ENCODE measurements at regions not wholly inside any gene's neighbourhood (a gene's known extent, or its start where the extent isn't known, plus 50 kb on each side); places are given as distances from the start of the nearest gene placed in this dataset.

DNA sequence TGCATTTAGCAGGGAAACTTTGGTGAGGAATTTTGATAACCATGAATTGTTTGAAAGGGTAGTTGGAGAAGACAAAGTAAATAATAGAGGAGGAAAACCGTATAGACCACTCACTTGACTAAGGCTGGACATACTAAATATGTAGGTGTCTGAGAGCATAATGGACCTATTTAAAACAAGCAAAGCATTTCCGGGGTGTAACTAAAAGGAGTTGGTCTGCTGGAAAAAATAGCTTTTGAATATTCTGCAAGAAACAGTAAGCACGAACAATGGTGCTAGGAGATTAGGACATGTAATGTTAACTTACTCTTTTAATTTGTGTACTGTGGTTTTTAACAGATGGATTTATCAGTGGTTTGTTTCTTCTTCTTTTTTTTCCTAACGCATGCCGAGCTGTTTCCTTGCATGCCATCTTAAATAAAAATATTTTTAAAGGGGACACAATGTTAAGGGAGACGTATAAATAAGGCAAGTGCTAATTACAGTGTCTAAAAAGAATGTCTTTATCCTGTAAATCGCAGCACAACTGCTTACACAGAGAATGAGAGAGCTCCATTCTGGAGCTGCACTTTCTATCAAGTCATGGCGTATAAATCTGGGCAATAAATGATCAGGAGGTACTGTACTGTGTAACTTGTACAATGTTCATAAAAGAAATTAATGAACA lies 492.1 kb downstream of the LMO4 start:
- DNase-seq (ENCODE audit: low spot score): no peak

DNA sequence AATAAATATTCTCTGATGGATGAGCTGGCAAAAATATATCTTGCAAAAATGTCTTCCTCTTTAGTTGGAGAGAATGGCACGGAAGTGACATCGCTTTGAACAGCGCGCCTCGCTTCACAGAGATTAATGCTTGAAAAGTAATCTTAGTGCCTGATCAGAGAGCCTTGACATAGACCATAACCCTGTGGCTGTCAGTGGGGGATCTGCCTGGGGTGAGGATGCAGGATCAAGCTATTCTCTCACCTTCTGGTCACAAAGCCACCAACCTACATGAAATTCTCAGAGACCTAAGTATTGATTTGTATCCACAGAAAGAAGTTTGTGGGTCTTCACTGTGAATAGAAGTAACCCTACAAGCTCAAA lies 492.6 kb downstream of the LMO4 start:
- no peak for DNase-seq (ENCODE audit: low spot score)

DNA sequence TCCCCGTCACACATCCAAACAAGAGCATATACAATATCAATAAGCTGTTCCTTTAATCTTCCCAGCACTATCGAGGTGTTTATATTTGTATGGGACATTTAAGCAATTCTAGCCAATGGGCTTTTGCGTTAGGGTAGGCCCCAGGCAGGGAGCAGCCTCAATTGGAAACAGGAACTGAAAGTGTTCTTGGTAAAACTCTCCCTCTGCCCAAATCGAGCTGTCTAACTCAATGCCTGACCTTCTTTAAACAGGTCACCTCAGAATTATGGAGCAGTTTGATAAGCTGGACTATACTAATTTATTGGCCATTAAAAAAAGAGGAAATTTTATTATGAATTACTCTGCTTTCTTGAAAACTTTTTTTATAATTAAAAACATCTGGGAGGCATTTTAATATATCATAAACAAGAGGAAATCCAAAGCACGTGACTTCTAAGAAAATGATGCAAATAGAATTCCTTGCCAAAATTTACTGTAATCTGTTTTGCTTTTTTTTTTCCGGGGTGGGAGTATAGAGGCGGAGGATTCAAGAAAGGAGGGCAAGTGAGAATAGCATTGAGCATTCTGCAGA lies 498.1 kb downstream of the LMO4 start:
- no peak for DNase-seq (ENCODE audit: low spot score)

DNA sequence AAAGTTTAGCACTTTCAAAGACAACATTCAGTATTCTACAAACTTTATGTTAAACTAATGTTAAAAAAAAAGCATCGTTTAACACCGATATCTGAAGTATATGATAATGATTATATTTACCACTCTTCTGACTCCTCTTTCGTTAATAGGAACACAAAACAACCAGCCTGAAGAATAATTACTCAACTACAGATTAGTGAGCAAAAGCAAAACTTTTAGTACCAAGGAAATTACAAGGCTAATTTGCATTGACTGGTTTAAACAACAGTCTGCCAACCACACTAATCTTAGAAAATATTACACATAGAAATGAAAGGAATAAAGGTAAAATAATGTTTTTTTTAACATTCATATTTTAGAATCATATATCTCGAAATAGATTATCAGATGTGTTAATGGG lies 500.7 kb downstream of the LMO4 start:
- no peak for DNase-seq (ENCODE audit: low spot score)

DNA sequence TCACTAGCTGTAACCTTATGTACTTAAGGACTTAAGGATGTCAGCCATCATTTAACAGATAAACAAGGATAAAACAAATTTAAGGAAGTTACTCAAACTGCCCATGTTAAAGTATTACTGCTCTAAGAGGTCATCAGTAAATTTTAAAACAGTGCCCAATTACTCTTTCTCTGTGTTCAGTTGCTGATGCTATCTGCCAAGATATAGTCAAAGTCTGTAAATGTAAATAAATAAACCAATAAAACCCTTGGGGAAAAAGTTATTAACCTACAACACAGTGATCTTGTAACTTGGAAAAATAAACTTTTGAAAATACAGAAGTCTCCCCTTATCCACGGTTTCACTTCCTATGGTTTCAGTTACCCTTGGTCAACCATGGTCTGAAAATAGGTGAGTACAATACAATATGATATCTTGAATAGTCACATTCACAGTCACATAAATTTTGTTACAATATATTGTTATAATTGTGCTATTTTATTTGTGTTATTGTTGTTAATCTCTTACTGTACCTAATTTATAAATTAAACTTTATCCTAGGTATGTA lies 501.8 kb downstream of the LMO4 start:
- no peak for DNase-seq (ENCODE audit: low spot score)

DNA sequence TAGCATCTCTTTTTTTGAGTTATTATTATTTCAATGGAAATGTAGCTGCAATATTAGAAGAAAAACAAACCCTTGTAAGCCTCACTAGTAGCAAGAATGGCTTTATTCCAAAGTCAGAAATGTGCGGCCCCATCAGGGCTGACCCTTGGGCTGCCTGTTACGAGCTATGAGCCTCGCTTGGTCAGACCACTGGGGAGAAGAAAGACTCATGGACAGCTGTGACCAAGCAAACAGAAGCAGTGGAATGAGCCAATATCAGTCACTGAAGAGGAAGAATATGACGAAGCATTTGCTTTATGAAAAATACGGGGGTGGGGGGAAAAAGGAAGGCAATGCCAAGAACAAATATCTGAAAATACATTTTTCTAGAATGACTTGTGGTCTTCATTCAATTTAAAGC lies 504.5 kb downstream of the LMO4 start:
- DNase-seq (ENCODE audit: low spot score): no peak

DNA sequence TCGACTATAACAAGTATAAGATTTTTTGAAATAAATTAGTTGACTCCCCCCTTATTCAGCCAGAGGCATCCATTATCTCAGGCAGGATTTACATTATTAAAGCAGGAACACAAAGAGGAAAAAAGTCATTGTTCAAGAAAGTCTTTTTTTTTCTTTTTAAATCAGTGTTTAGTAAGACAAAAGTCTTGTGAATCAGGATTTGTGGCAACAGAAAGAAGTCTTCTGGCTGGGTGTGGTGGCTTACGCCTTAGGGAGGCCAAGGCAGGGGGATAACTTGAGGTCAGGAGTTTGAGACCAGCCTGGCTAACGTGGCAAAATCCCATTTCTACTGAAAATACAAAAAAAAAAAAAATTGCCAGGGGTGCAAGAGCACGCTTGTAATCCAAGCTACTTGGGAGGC lies 505.5 kb downstream of the LMO4 start:
- DNase-seq (ENCODE audit: low spot score): no peak

DNA sequence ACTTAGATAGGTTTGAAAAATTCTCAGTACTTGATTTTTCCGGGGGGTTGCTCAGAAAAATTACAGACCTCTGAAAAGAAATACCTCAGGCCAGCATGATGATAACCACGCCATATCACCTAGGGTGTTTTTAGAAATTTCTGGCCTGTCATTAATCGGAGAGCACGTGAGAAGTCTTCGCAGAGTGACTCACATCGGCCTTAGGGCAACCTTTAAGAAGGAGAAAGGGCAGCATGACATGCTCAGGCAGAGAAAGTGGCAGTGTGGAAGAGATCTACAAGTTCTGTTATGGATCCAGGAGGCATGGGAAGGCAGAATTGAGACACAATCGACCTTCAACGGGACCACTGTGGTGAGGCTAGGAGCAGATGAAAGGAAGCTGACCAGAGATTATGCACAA lies 506.3 kb downstream of the LMO4 start:
- DNase-seq (ENCODE audit: low spot score): no peak

DNA sequence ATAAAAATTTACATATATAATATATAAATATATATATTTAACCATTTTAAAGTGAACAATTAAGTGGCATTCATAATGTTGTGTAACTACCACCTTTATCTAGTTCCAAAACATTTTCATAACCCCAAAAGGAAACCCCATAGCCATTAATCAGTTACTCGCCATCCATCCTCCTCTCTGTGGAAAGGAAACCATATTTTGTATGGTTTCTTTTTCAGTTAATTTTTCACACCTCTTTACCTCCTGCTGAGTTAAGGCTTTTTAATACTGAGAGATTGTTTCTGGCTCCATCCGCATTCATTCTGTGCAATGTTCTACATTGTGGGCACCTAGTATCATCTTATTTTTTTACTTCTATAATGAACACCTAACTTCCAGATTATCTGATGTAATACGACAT lies 512.1 kb downstream of the LMO4 start:
- DNase-seq (ENCODE audit: low spot score): no peak

DNA sequence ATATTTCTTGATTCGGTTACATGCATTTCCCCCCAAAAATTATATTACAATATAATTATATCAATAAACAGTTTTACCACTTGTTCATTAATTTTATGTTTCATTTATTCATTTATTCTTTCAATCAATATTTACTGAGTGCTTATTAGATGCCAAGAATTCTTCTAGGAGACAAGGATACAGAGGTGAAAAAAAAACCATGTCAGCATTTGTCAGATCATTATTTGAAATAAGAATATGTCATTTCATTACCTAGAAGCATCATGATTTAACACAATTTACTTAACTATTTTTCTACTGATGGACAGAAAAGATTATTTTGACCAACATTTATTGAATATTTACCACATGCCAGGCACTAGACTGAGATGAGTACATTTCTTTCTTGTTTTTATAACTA lies 512.7 kb downstream of the LMO4 start:
- DNase-seq (ENCODE audit: low spot score): no peak

DNA sequence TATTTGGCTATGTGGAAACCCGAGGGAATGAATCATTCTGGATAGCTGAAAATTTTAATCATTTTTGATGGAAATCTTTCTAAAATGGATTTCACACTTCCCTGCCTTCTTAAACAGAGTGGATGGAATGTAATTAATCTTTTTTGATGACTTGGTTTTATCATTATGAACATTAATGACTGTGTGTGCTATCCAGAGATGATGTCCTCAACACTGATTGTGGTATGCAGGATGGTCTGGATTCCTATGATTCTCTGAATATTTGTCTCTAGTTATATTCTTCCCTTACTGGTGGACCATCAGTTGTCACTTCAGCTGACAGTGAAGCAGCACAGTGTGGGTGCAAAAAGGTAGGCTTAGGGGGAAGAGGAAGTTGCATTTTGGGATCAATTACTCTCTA lies 513.5 kb downstream of the LMO4 start:
- no peak for DNase-seq (ENCODE audit: low spot score)

DNA sequence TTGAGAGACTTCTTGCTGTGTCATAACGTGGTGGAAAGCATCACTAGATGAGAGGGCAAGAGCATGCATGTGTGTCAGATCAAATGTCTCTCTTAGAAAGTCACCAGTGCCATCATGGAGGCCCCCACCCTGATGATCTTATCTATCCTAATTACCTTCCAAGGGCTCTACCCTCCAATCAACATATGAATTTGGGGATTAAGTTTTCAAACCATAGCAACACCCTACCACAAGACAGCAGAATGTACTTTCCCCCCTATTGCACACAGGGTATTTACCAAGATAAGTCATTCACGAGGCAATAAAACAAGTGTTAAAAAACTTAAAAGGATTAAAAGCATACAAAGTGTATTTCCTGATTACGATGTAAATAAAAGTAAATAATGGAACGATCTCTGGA lies 515.6 kb downstream of the LMO4 start:
- DNase-seq (ENCODE audit: low spot score): peak; percentile 45

DNA sequence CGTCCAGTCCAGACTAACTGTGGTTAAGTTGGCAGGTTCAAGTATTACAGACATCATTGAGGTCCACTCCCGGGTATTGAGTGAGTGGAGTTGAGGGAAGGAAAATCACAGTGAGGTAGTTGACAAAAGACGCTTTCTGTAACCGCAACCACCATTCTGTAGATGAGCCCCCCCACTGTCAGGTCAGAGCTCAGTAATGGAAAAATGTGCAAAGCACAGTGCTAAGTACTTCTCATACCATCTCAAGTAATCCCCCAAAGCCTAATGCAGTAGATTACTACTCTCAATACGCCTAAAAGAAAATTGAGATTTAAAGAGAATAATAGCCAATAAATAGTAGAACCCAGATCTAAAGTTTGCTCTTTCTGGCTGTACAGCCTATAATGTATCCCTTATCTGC lies 522.8 kb downstream of the LMO4 start:
- DNase-seq (ENCODE audit: low spot score): no peak

DNA sequence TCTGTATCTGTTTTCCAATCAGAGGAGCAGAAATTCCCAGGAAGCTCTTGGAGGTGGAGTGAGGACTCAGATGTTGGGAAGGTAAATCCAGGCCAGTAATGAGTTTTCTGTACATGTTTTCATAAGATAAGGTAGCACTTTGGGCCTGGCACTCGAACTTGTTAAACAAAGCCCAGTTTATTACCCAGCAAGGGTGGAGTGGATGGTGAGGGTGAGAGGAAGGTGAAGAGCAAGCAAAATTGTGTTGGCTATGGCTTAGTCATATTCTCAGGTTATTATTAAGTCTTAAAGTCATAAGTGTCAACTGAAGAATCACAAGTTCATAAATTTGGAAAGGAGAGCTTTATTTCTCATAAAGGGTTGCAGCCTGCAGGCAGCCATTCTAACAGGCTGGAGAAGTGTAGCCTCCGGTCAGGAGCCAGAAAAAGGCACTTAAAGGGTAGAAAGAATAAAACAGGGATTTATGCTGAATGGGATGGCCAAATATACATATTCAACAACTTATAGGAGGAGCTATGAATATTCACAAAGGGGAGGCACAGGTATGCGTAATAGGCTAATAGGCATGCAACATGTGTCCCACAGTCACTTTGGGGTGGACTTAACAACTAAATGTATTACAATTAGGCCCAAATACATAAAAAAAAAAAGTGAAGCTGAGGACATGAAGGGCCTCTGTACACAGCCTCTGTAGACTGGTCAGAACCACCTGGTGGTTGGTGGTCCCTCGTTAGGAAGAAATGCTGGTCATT lies 523.9 kb downstream of the LMO4 start:
- DNase-seq (ENCODE audit: low spot score): no peak

DNA sequence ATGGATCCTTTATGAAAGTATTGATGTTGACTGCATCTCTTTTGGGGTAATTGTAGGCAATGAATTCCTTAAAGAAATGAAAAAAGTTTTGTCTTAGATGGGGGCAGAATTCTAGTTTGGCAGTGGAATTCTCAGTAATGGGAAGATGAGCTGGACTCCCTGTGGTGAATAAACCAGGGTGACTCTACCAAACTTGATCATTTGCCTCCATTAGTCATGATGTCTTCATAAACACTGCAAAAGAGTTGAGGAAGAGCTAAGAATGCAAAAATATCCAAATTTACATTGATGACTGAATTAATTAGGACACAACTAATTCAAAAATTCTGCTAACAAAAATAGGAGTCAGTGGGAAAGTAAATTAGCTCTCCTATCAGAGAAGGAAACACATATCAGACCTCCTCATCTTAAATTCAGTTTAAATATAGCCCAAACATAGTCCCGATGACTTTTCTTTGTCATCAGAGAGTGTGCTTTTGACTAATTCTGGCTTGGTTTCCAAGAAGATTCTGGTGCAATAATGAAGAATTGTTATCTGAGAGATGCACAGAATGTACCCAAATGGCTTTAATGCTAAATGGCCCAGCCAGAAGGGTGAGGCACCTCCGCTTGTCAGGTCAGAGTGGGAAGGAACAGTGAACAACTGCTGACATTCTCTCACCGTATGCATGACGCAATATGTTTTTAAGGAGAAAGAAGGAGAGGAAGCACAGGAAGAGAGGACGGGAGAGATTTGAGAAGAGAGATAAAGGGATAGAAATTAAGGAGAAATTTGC lies 525.1 kb downstream of the LMO4 start:
- no peak for DNase-seq (ENCODE audit: low spot score)

DNA sequence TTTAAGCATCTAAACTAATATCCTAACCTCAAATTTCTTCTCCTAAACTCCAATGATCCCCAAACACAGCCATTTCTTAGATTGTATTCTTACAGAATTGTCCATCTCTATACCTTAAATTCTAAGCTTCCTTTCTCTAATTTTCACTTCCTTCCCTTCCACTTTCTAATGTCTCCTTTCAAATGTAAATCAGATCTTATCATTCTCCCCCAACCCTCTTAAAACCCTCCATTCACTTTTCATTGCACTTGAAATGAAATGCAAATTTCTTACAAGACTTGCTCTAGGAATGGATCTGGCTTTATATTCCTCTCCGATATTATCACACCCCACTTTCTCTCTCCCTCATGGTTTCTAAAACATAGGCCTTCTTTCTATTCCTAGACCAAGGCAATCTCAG lies 534.6 kb downstream of the LMO4 start:
- no peak for DNase-seq (ENCODE audit: low spot score)

DNA sequence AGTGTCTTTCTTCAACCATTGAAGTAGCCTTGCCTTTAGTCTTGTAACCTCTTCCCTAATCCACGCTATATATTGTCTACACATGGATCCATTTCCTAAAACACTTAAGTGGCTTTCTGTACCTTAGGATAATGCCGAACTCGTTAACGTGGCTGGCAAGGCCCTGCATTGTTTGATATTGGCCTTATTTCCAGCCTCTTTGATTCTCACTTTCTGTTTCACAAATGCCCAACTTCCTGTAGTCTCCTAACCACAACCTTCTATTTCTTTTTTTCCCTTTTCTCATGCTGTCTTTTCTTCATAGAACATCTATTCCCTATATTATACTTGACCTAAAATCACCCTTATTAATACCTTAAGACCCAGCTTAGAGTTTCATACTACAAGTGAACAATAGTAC lies 536.0 kb downstream of the LMO4 start:
- DNase-seq (ENCODE audit: low spot score): no peak

DNA sequence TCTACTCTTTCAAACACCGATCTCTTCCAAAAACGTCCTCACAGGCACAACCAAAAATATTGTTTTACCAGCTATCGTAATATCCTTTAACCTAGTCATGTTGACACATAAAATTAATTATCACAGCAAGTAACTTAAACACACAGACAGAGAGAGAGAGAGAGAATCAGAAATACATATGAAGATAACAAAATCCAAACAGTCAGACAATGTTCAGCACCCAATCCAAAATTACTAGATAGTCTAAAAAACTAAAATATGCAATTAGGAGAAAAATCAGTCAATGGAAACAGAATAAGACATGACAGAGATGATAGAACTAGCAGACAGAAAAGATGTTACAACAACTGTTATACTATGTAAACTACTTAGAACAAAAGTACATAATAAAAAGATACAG lies 537.7 kb downstream of the LMO4 start:
- DNase-seq (ENCODE audit: low spot score): no peak

DNA sequence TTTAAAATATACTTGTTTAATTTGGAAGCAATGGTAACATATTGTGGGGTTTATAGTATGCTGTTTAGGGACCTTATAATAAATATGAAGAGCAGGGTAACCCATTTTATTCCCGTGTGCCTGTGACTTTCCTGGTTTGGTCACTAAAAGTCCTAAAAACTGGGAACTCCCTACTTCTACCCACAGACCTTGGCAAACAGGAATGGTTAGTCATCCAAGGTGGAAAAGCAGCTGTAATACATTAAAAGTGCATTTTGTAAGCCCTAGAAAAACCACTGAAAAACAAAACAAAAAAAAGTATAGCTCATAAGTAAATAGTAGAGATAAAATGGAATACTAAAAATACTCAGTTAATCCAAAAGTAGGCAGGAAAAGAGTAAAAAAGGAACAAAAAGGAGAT lies 538.9 kb downstream of the LMO4 start:
- DNase-seq (ENCODE audit: low spot score): no peak

DNA sequence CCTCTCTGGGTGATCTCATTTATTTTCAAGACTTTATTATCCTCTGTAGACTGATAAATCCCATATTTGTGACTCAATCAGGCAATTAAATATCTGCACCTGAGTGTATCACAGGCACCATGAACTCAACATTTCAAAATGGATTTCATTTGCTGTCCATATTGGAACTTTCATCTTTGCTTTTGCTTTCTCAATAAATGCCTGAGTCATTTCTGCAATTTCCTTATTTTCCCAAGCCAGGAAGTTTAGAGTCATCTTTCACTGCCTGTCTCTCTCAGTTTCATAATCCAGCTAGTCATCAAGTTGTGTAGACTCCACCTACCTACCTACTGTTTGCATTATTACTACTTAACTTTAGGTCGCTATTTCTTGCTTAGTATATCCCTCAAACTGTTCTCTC lies 540.9 kb downstream of the LMO4 start:
- peak; percentile 60 for DNase-seq (ENCODE audit: low spot score)

DNA sequence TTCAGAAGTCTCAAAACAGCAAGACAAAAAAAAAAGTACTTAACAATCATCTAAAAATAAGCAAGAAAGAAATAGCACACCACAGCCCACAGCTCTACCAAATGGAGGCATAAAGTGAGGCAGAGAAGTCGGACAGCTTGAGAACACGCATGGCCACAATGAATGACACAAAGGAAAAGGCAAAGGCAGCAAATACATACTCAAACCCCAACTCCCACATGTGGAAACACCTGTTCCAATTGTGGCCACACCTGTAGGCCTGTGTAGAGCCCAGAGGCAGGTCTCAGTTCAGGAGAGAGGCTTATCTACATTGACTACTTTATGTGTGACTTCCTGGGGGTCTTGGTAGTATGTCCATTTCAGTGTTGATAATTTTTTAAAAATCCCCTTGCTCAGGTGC lies 543.5 kb downstream of the LMO4 start:
- DNase-seq (ENCODE audit: low spot score): no peak

DNA sequence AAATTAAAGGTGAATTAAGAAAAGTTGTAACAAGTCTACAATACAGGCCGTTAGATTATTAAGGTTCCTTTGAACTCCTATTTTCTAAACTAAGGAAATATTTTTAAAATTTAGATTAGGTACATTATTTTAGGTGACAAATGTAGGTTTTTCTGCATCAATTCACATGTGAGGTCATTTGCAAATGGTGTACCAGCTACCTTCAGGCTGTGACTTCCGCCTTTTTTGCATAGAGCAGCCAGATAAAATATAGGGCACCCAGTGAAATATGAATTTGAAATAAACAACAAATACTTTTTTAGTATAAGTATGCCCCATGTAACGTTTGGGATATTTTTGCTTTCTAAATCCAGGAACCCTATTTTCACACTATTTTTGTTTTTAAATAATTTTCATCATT lies 544.0 kb downstream of the LMO4 start:
- no peak for DNase-seq (ENCODE audit: low spot score)

DNA sequence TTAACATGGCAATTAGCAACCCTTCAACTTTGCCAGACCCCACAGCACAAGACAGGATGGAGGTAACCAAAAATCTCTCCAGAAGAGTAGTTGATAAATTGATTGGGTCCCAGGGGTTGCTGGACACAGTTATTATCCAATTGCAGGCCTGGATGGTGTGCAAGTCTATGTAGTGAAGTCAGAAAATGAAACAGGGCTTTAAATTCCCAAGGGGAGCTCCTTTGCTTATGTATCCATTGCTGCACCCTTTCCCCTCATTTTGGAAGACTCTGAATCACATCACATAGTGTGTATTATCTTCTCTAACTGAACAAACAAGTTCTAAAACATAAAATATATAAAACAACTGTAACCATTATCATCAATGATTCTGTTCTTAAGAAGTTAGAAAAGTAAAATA lies 550.2 kb downstream of the LMO4 start:
- no peak for DNase-seq (ENCODE audit: low spot score)
